ENCODE measurements at regions not wholly inside any gene's neighbourhood (a gene's known extent, or its start where the extent isn't known, plus 50 kb on each side); places are given as distances from the start of the nearest gene placed in this dataset.

DNA sequence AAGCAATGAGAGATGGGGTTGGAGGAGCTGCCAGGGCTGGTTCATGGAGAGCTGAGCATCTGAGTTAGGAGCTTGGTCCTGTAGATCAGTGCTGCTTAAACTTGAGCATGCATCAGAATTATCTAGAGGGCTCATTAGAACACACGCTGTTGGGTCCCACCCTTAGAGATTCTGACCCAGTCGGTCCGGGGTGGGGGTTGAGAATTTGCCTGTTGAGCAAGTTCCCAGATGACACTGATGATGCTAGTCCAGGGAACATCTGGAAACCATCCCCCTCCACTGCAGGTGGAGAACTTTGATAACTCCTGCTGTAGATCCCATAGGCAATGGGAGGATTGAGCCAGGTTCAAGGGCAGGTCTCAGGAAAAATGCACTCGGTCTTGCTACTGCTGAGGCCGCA, 158.0 kb upstream of the KLF4 start:
- no peak for DNase-seq

DNA sequence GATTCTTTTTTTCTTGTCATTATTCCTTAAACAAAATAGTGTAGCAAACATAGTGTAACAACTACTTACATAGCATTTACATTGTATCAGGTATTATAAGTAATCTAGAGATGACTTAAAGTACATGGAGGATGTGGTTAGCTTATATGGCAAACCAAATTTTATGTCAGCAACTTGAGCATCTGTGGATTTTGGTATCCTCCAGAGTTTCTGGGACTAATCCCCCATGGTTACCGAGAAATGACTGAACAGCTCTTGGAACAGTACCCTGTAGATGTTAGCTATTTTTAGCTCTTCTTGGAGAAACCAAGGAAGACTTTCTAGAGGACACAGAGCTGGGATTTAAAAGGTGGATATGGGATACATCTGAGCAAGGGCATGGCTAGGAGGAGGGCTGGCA, 157.6 kb upstream of the KLF4 start:
- DNase-seq: no peak

DNA sequence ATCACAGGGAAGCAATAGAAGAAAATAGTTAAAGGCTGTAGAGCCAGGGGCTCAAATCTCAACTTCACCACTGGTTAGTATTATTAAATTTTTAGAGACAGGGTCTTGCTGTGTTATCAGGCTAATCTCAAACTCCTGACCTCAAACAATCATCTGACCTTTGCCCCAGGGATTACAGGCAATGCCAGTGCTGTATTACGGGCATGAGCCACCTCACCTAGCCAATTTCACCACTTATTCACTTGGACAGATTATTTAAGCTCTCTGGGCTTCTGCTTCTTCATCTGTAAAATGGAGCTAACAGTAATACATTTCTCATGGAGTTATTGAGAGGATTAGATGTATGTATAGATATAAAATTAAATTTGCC, 155.9 kb upstream of the KLF4 start:
- DNase-seq: no peak

DNA sequence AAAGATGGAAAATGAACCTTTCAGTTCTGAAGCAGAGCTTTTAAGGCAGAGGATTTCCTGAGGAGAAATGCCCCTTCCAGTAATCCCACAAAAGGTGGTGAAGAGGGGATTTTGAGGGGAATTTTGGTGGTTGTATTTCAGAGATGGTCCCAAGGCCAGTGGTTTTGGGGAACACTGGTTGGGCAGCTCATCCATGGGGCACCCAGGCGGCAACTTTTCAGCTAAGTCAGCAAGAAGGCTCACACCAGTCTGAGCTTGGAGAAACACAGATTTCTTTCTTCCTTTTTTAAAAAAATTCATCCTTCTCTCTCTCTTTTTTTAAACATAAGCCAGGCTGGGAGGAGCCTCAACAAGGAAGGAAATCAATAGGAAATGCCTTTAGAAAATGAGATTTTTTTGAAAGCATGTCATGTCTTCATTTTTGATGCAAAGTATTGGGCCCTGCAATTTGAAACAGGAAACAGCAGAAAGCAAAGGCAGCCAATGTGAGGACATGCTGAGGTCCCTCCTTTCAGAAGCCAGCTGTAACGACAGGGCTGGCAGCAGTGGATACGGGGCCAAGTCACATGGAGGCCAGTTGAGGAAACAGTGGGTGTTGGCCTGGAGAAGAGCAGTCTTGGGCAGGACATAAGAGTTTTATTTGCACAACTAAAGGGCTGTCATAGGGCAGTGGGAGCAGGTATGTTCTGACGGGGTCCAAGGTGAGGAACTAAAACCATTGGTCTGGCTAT, 155.3 kb upstream of the KLF4 start:
- no peak for DNase-seq

DNA sequence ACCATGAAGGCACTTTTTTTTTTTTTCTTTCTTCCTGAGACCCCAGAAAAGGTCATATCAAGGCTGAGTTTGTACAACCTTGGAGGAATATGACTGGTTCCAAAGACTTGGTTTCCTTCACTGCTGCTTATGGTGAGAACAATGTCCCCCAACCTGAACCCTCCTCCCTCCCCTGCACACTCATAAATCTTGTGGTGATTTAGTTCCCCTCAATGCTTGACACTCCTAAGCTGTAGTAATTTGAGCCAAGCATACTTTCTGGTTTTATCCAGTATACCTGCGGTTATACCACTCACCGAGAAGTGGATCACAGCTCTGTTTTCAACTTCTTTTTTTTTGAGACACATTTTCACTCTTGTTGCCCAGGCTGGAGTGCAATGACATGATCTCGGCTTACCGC, 149.9 kb upstream of the KLF4 start:
- peak; percentile 25 for DNase-seq

DNA sequence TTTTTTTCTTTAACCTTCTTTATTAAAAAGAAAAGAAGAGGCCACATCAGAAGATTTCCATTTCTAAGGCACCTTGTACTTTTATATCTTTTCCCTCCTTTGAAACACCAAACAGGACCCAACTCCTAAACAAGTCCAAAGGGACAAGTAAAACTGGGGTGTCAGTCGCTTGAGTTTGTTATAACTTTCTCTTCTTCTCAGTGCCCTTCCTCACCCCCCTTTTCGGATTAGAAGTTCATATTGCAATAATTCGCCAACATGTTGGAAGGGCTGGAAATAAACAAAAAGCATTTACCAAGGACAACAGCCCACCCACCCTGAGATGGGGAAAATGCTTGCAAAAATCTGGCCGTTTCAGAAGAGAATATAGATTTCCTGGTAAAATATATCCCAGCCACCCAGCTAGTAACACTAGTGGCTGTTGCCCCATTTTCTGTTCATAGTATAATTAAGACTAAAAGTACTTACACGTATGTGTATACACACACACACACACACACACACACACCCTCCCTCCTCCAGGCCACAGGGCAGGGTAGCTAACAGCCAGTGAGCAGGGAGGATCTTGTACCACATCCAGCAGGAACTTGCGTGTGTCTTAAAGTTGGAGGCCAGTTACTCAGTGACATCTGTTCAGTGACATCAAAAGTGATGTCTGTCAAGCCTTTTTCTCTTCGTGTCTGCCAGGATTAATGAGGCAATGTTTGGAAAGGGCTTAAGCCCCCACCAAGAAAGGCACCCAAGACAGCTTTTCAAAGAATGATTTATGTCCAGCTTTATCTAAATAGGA, 149.1 kb upstream of the KLF4 start:
- no peak for DNase-seq

DNA sequence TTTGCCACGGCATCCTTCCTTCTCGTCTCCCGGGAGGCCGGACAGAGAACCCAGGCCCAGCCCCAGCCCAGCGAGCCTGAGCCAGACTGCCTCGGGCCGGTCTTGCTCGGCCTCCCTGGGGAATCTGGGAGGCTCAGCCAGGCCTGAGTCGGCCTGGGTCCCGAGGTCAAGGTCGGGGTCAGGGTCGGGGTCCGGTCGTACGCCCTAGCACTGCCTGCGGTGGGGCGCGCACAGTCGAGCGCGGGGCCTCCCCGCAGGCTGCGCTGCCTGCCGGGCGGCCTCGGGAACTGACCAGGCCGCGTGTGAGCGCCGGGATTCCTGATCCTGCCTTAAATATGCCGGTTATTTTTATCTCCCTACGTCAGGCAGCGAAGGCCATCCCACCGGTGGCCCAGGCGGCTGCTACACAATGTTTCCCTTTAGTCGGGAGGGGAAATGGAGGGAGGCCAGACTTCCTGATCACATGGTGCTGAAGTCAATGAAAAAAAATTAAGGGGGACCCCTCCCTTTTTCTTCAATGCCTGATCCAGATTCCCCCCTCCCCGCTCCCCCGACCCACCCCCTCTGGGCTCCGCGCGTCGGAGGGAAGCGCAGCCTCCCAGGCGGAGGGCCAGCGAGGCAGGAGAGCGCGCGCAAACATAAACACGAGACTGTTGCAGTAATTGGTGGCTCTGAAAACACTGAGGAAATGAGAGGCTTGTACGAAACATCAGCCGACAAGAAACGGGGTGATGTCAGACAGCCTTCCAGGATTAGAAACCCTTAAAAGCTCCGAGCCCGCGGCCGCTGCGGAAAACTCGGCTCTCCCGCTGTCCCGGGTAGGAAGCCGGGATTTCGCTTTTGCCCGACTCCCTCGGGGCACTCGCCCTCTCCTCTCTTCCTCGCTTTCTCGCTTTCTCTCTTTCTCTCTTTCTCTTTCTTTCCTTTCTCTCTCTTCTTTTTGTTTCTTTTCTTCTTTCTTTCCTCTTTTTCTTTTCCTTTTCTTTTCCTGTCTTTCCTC, 148.2 kb upstream of the KLF4 start:
- DNase-seq: peak; percentile 58

DNA sequence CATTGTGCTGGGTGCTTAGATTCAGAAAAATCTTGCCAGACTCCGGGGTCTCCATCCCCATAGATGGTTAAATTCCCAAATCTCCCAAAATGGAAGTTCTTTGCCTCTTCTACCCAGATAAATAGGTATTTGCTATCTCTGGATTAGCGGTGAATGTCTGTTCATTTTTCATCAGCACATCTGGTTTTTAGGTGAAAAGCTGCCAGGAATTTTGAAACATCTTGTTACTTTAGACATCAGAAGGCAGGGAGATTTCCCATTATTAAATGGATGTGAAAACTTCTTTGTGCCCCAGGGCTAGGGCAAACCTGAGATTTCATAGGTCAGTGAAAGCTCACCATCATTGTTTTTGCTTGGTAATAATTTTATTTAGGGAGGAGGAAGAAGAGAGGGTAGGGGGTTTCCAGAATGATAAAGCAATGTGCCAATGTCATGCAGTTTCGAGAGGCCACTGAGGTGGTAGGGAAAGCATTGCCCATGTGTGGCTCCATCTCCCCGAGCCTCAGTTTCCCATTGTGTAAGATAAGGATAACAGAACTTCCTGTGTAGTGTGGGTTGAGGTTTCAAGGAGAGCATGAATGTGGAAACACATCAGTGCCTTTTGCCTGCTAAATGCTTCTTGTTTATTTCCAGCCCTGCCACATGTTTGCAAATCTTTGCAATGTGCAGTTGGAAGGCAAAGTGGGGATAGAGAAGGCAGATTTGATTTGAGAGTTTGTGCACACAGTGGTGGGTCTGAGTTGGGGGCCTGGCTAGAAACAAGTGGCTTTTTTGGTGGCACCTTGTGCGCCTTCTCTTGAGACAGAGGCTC, 147.2 kb upstream of the KLF4 start:
- DNase-seq: no peak

DNA sequence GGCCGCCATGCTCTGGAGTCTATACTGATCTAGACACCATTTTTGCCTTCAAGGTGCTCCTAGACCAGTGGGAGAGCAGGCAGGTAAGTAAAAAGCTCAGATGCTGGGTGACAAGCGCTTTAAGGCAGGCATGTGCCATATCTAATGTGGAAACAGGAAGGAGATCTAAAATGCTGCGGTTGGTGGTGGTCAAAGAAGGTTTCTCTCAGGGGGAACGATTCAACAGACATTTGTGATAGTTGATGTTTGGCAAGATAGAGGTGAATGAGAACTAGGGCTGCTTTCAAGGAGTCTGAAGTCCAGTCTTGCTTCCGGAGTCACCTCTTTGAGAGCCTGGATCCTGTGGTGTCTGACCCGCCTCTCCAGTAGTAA, 146.2 kb upstream of the KLF4 start:
- DNase-seq: no peak

DNA sequence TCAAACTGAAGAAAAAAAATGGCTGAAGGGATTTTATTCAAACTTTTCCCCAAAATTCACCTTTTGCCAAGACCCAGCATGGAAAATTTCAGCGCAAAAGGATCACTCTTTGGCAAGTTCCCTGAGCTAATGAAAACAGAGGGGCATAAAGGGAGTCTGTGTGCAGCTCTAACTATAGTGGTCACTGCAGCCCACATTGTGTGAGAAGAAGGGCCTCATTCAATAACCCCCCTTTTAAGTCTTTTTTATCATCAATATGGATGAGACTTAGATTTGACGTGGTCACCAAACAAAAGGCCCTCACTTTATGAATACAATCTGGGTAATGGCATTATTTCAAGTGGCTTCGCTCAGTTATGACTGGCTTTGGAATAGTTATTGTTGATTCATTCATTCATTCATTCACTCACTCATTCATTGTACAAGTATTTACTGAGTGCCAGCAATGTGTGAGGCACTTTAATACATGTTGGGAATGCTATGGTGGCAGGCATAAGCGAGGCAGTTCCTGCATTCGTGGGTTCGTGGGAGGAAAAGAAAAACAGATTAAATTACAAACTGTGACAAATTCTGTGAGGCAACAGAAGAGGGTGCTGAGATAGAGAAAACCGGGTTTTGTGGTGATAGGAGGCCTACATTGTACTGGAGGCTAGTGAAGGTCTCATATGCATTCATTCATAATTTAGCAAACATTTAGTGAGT, 145.7 kb upstream of the KLF4 start:
- no peak for DNase-seq

DNA sequence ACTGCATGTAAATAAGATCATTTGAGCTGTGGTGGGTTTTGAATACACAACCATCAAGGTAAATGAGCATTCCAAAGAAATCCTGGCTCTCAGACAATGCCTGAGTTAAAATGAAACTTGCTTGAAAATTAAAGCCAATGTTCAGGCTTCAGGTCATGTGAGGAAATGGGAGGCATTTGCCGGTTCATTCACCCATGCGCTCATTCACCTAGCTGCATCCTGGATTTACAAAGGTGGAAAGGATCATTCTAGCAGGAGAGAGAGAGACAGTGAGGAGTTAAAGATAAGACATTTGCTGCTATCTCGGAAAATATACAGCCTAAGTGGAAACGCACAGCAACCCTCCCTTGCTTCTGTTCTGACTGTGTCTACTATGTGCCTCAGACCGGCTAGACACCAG, 143.8 kb upstream of the KLF4 start:
- no peak for DNase-seq

DNA sequence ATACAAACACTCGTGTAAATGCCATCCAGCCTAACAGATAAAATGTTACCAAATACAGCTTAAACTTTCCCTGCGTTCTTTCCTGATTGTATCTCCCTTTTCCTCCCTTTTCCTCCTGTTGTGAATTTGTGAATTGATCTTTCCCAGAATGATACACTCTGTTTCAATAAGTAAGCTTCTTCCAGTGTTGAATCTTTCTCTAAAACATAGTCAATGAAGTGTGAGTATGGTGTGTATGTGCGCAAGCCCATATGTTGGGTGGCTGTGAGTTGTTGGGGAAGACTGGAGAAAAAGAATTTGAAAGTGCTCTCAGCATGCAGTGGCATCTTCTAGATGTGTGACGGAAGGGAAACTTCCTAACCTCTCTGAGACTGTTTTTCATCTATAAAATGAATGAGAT, 143.1 kb upstream of the KLF4 start:
- no peak for DNase-seq

DNA sequence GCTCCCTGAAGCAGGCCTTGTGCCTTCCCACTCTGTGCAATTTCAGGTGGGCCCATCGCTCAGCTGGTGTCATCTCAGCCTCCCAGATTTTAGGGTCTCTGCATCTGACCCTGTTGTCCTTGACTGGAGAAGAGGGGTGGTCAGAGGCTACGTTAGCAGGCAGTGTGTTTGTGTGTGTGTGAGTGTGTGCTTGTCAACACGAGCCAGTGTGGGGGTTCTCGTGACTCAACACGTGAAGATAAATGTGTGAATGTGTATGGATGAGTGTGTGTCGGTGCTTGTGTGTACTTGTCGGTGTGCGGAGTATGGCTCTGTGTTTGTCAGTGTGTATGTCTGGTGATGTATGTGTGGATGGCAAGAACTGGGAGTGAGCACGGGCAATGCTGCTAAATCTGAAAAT, 142.6 kb upstream of the KLF4 start:
- no peak for DNase-seq

DNA sequence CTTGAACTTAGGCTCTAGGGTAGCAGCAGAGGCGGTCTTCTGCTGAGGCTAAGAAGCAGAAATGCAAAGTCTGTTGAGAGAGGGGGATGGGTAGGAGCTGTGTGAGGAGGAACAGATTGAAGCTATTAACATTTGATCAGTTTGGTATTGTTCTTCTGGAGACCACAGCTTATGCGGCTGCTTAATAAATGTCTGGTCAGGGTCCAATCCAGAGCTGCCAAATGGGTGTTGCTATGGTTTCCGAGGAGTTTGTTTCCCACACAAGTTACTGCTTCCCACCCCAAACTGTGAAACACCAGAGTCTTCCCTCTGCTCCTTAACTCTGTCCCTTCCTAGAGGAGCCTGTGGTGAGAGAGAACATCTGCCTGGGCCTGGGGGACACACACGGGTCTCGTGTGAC, 142.2 kb upstream of the KLF4 start:
- DNase-seq: no peak

DNA sequence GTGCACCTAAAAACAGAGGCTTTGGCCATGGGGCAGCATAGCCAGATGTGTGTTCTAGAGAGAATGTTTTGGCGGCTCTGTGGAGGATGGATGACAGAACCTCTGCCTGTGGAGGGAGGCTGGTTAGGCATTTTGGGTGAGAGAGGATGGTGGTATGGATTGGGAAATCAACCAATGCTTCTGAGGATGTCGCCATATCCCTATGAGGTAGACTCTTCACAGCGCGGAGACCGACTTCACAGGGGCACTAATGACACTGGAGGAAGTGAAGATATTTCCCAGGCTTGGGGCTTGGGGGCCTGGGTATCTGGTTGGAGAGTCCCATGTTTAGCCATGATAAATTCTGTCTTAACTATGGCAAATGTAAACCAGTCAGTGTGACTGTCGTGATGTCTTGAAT, 140.6 kb upstream of the KLF4 start:
- DNase-seq: no peak

DNA sequence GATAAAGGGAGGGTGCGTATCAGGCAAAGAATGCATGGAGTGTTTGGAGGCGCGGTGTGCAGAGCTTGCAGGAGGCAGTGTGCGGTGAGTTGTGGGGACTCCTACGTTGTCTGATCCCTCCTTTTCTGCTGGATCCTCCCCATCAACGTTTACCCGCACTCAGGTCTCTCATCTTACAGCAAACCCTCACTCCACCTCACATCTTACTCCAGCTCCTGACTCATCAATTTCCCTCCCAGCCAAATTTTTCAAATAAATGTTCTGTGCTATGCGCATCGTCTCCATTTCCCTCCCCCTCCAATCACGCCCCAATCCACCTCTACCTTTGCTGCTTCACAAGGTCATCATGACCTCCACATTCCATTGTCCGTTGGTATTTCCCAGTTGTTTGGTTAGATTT, 138.9 kb upstream of the KLF4 start:
- DNase-seq: no peak

DNA sequence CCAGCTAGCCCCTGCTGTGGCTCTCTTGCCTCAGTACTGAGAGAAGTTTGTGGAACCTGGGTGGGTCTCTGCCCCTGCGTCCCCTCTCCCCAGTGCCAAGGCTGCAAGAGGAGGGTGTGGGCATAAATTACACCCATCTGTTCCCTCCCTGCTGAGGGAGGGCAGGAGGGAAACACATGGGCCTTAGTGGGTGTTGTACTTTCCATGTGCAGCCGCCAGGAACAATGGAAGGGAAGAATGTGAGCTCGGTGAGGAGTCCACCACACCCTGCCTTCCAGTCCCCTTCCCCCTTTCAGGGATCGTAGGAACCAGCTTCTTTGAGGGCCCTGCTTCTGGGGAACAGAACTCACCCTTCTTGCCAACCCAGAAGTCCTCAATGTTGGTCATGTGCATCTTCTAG, 138.2 kb upstream of the KLF4 start:
- DNase-seq: no peak

DNA sequence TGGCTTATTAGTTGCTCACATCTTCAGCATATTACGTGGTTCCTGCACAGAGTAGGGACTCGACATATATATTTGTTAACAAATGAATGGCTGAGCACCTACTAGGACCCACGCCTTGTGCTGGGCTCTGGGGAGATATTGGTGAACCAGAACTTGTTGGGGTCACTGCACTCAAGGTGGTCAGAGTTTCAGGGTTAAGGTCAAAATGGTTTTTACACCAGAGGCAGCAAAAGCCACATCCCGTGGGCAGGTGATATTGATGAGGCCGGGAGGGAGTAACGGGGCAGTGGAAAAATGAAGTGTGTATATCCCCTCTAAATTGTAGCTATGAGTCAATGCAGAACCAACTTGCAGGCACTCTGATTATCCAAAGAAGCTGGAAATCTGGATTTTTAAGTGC, 136.5 kb upstream of the KLF4 start:
- DNase-seq: no peak

DNA sequence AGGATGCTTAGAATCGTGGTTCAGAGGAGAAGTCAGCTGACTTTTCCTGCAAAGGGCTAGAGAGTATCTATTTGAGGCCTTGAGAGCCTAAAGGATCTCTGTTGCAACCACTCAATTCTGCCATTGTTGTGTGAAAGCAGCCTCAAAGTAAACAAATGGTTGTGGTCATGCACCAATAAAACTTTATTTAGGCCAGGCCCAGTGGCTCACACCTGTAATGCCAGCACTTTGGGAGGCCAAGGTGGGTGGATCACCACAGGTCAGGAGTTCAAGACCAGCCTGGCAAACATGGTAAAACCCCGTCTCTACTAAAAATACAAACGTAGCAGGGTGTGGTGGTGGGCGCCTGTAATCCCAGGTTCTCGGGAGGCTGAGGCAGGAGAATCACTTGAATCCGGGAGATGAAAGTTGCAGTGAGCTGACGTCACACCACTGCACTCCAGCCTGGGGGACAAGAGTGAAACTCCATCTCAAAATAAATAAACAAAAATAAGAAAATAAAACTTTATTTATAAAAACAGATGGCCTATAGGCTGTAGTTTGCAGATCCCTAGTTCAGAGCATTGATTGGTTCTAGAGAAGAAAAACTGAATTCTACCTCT, 135.9 kb upstream of the KLF4 start:
- no peak for DNase-seq

DNA sequence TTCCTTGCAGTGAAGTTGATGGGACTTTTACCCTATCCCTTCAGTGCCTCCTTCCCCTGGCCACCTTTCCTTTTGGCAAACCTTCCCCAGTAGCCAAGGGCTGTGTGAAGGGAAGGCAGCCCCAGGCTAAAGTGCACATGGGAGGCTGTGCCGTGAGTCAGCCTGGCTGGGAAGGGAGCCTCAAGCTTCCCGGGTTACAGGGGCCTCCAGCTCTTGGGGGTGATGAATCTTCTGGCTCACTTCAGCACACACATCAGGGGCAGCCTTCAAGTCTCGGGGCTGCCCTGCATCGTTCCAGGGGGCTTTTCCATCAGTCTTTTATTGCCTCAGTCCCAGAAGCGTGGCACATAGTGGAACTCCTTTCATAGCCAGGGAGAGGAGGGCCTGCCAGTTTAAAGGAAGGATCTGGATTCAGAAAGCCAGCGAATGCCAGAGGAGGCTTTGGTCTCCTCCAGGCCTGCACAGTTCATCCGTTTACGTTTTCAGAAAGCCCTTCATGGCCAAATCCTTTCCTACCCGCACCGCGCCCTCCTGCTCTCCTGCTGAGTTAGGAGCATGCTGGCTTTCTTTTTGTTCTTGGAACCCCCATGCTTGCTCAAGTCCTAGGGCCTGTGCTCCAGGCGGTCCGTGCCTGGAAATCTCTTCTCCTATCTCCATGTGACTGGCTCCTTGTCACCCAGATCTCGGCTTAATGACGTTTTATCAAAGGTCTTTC, 134.8 kb upstream of the KLF4 start:
- DNase-seq: no peak

DNA sequence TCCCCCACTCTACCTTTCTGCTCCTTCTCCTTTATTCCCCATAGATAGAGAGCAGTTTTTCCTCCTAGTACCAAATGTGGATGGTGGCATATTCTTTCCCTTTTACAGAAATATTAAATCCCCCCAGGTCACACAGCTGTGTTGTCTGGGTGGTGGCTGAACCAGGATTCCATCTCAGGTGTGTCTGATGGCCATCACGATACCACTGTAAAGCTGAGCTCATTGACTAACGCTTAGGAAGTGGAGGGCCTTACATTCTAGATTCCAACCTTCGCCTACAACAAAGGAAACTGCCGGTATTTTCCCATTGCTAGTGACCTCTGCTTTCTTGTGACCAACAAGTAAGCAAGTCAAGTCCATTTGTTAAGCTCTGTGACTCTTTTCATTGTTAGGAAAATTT, 131.9 kb upstream of the KLF4 start:
- DNase-seq: no peak
